T47D (cell line): ENCODE measurements at regions not wholly inside any gene's neighbourhood (a gene's known extent, or its start where the extent isn't known, plus 50 kb on each side); places are given as distances from the start of the nearest gene placed in this dataset.

ENCODE experiments used
- DNase-seq, 2 experiments: peaks; one replicate each; pipeline versions ENCODE4 v3.0.0 to v3.0.0-alpha.2; 2011 to 2012; ENCODE audit warnings: low read depth in 1 of 2, low spot score in 1 of 2
- JUND ChIP-seq: IDR thresholded peaks from 2 replicates; pipeline ENCODE4 v1.6.1; 2012; ENCODE audit warnings: low read depth
- in situ Hi-C: cut with HindIII; loops from 2 replicates; pipeline ENCODE4 v1.10.0; 2016; ENCODE audit warnings: low sequenced_read_pairs, low pct_unique_long_range_greater_than_20kb

DNA sequence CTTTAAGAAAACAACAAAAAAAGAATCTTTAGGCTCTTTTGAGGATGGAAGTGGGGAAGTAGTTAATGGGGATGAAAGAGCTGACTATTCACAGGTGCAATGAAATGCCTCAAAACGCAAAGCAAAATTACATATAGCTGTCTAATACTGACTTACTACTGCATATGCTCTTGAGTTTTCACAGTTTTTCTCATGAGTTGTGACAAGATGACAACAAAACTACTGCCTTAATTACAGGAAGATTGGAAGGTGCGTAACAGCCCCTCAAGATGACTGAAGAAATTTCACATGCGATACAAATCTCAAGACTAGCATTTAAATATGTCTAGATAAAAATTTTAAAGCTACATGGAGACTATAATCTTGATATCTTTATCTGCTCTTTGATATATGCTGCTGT, 547.8 kb upstream of the POU3F2 start:
- no peak for DNase-seq
- in situ Hi-C loops: no loop called here
- TF ChIP-seq JUND: no peak

DNA sequence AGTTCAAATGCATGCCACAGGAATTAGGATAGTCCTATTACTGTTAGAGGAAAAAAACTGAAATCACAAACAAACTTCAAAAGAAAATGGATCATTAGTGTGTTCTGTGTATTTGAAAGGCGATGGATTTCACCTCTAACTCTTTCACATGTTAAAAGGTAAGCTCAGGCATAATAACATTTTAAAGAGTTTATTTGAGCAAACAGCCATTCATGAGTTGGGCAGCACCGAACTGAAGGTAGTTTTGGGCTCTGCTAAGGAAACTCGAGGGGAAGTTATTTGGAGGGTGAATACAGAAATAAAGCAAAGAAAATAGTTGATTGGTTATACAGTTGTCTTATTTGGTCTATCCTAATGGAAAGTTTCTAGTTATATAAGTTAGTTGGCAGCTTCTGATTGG, 546.5 kb upstream of the POU3F2 start:
- no peak for DNase-seq
- in situ Hi-C loops: no loop called here
- no peak for TF ChIP-seq JUND

DNA sequence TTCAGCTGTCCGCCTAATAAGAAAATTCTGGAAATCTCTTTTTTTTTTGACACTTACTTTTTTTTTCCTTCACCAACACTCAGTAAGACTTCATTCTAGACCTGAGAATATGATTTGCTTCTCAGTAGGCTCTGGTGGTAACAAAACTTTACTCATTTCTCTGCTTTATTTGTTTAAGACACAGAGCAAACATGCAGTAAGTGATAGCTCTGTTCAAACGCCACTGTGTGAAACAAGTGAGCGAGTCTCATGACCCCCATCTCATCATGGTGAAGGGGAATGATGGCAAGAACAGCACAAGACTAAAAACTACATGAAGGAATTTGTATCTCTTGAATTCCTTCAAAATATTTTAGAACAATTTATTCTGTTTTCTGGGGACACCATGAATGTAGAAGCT, 541.6 kb upstream of the POU3F2 start:
- DNase-seq: no peak
- TF ChIP-seq JUND: no peak
- in situ Hi-C loops: no loop called here

DNA sequence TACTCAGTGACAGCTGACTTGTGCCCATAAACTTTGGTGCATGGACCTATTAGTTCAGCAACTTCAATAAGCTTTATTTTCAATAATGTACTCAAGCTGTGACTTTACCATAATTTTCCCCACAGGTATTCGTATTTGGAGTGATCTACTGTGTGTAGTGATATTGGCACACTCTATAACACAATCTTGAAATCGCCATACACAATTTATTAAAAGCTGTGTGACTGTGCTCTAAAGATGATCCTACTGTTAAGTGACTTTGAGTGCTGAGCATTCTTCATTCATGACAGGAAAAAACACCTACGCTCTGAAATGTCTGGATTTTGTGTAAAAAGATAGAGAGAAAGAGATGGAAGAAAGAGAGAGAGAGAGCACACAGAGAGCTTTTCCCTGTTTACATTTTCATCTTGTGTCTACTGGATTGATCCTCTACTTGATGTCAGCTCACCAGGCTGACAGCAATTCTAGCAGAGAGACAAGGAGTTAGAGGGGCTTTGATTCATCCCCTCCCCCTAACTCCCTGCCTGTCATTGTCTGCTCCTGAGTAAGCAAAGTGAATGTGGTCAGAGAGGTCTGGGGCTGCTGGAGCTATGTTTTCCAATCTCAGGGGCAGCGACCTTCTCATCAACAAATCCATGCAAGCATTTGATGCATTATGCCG, 538.7 kb upstream of the POU3F2 start:
- TF ChIP-seq JUND: no peak
- DNase-seq: no peak
- in situ Hi-C loops: no loop called here

DNA sequence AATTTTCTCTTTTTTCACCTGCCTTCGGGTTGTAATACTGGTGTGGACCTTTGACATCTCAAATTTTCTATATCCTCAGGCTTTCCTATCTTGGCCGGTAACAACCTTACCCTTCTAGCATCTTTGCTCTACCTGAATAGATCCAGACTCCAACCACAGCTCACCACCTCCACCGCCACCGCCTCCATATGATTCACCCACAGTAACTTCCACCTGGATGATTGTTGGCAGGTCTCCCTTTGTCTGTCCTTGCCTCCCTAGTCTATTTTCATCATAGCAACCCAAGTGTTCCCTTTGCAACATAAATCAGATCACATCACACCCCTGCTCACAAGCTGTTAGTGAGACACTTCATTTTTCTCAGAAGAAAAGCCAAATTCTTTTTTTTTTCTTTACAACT, 525.8 kb upstream of the POU3F2 start:
- no peak for DNase-seq
- in situ Hi-C loops: no loop called here
- TF ChIP-seq JUND: no peak

DNA sequence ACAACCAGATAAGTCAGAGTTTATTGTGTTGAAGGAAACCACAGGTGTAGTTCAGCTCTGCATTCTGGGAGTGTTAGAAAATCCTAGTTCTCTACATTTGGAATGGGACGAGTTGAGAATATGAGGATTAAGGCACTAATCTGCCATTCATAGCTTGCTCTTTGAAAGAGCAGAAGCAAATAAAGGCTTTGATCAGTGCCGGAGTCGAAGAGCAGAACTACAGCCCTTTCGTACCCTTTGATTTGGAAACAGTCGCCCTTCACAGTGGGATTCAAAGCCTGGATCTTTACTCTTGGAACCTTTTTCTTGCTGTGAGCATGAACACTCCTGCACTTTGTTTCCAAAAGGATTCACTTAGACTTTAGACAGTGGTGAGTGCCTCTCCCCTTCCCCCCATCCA, 523.9 kb upstream of the POU3F2 start:
- DNase-seq: no peak
- in situ Hi-C loops: no loop called here
- TF ChIP-seq JUND: no peak

DNA sequence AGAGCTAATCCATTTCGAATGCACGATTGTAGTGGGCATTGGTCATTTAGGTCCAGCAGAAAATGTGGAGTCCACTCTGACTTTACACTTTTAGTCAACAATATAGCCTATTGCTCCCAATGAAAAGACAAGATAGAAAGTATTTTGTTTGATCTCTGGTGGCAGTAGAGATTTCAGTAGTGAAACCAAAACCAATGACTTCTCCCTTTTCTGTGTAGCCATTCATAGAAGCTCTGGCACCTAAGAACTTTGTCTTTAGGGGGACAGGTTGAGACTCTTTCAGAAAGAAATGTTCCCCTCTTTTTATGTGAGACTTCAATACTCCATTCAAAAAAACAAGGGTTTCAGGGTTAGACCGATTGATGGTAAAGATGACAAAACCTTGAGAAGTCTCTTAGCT, 510.8 kb upstream of the POU3F2 start:
- in situ Hi-C loops: no loop called here
- no peak for TF ChIP-seq JUND
- no peak for DNase-seq

DNA sequence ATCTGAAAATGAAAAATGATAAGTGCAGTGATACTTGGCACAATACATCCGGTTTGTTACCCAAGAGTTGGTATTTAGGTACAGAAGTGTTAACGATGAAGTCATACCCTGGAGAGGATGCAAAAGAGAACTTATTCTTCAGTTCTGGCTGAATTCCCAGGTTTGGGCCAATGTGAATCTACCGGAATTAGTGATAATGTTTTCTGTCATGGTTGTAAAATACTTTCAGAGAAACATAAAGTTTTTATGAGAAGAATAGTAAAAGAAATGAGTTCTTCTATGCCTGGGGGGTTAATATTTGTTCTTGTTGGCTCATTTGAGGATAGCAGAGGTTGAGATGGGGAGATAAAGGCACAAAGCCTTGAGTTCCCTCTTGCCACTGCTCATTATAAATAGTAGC, 509.9 kb upstream of the POU3F2 start:
- TF ChIP-seq JUND: no peak

DNA sequence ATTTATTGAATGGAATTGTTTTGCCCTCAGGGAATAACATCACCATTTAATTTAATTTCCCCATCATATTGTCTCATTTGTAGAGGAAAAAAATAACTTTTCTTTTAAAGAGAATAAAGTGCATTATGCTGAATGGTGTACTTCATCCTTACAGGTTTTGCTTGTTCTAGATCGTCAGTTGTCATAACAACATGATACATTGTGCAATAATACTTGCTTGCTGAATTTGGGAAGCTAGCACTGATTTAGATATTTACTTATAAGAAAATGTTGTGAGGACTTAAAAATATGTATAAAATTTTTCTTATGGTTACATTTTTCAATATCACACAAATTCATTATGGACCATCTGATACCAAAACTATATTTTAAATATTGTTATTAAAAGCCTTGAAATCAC, 509.0 kb upstream of the POU3F2 start:
- no peak for DNase-seq
- no peak for TF ChIP-seq JUND
- in situ Hi-C loops: no loop called here

More for the DNA sequence above, 509.9 kb upstream of the POU3F2 start:
- no peak for DNase-seq
- in situ Hi-C loops: no loop called here

DNA sequence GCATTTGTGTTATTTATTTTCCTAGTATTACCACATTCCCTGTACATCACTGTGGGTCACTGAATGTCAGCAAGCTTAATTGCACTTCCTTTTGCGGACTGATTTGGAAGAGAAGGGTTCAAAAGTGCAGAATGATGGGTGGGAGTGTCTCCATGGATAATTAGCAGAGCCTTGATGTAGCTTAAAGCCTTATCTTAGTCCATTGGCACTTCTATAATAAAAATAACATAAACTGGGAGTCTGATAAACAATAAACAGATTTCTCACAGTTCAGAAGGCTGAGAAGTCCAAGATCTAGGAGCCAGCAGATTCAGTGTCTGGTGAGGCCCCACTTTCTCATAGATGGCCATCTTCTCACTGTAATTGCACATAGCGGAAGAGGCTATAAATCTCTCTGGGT, 501.1 kb upstream of the POU3F2 start:
- DNase-seq: no peak
- in situ Hi-C loops: no loop called here
- TF ChIP-seq JUND: no peak

DNA sequence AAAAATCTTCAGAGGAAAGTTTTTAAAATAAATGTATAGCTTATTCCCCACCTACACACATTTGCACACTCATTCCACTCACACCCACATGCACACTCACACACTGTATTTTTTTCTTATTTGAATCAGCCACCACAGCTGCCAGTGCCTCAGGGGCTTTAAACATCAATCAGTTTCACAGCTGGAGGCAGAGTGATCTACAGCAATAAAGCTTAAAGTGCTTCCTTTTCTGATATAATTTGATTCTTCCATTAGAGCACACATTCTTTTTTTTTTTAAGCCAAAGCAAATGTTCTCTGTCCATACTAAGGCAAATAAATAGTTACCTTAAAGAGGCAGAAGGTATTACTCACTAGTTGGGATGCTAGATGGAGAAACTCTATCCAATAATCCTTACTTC, 498.8 kb upstream of the POU3F2 start:
- no peak for DNase-seq
- in situ Hi-C loops: no loop called here
- no peak for TF ChIP-seq JUND

DNA sequence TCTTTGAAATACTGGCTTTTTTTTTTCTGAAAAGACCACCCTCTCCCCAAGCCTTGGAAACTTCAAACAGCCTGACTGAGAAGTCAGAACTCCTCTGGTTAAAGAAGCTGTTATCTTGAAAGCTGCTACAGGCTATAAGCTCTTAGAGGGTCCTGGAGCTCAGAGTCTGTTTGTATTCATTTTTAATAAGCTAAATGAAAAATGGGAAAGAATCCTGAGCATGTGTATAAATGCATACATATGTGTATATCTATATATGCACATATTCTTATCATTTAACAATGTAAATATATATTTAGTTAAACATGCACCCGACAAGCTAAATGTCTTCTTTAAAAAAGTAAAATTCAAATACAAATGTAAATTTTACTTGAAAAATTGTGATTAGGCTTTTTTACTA, 494.9 kb upstream of the POU3F2 start:
- in situ Hi-C loops: no loop called here
- DNase-seq: no peak
- TF ChIP-seq JUND: no peak

DNA sequence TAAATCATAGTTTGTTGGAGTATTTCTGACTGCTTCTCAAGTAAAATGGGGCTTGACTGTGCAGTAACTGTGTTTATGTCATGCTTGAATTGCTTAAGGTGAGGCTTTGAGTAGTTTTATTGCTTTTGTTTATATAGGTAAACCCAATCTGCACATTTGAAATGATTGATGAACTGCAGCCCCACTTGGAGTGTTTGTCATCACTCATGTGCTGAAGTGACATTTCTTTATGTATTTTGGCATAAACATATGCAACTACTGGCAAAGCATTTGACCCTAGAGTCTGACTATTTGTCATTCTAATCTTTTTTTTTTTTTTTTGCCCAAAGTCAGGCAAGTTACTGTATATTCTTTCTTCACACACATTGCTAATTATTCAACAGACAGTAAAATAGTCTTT, 491.4 kb upstream of the POU3F2 start:
- DNase-seq: no peak
- in situ Hi-C loops: no loop called here
- TF ChIP-seq JUND: no peak

DNA sequence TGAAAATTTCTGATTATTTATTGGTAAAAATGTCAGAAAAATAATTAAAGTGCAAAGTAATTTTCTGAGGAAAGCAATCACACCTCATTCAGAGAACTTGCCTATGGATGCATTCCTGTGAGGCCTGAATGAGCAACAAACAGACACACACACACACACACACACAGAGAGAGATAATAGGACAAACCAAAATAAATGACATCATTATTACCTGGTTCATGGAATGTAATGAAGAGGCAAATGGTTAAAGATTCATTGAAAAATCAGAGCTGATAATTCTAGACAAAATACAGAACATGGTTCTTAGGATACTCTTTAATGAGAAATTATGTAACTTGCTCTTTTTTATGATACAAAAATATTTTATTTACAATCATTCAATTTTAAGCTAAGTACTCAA, 490.6 kb upstream of the POU3F2 start:
- TF ChIP-seq JUND: no peak
- in situ Hi-C loops: no loop called here
- DNase-seq: no peak
